Lower lobe of right lung (tissue), 2 donors: ENCODE measurements at regions not wholly inside any gene's neighbourhood (a gene's known extent, or its start where the extent isn't known, plus 50 kb on each side); places are given as distances from the start of the nearest gene placed in this dataset.

Experiments used
- ATAC-seq, 2 donors: fragments of 200-7000 bp; cut with Tn5 transposase; one replicate each; pipeline ENCODE4 v1.9.1; 2020 to 2022; ENCODE audit warnings: mild to moderate bottlenecking in 2 of 2, moderate library complexity in 2 of 2
- DNase-seq: peaks from one replicate; pipeline ENCODE4 v3.0.0-alpha.2; 2020
- H3K27ac ChIP-seq: fragments of 200-600 bp; one replicate; pipeline ENCODE4 v1.8.0; 2022
- H3K27me3 ChIP-seq: fragments of 200-600 bp; one replicate; pipeline ENCODE4 v1.8.0; 2022; ENCODE audit warnings: low read depth
- H3K36me3 ChIP-seq: fragments of 200-600 bp; one replicate; pipeline ENCODE4 v1.8.0; 2022; ENCODE audit warnings: mild to moderate bottlenecking
- H3K4me1 ChIP-seq: fragments of 200-600 bp; one replicate; pipeline ENCODE4 v1.8.0; 2022
- H3K4me3 ChIP-seq: fragments of 200-600 bp; one replicate; pipeline ENCODE4 v1.8.0; 2022; ENCODE audit warnings: mild to moderate bottlenecking
- H3K9me3 ChIP-seq: fragments of 200-600 bp; one replicate; pipeline ENCODE4 v1.8.0; 2022
- intact Hi-C: fragments of 100-400 bp; cut with DNase I; formaldehyde crosslinking; loops from one replicate; pipeline ENCODE4 v1.11.0; 2022
- TF ChIP-seq, protein P1 (sequence below): fragments of 200-600 bp; IDR thresholded peaks from one replicate; pipeline ENCODE4 v1.8.0; 2022; ENCODE audit warnings: antibody characterized with exemption, mild to moderate bottlenecking
- donor health status: DM: no; HTN: yes; CAD: no; lungs with severe emphysema.

- TF ChIP-seq, protein P1, sequence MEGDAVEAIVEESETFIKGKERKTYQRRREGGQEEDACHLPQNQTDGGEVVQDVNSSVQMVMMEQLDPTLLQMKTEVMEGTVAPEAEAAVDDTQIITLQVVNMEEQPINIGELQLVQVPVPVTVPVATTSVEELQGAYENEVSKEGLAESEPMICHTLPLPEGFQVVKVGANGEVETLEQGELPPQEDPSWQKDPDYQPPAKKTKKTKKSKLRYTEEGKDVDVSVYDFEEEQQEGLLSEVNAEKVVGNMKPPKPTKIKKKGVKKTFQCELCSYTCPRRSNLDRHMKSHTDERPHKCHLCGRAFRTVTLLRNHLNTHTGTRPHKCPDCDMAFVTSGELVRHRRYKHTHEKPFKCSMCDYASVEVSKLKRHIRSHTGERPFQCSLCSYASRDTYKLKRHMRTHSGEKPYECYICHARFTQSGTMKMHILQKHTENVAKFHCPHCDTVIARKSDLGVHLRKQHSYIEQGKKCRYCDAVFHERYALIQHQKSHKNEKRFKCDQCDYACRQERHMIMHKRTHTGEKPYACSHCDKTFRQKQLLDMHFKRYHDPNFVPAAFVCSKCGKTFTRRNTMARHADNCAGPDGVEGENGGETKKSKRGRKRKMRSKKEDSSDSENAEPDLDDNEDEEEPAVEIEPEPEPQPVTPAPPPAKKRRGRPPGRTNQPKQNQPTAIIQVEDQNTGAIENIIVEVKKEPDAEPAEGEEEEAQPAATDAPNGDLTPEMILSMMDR = no peak
- intact Hi-C loops = no loop called here
- H3K4me3 ChIP-seq = no peak overlapping the region
These were observed 639.4 kb upstream of the INTU start for GRCh38 chr4:126993351-126993750.

DNA sequence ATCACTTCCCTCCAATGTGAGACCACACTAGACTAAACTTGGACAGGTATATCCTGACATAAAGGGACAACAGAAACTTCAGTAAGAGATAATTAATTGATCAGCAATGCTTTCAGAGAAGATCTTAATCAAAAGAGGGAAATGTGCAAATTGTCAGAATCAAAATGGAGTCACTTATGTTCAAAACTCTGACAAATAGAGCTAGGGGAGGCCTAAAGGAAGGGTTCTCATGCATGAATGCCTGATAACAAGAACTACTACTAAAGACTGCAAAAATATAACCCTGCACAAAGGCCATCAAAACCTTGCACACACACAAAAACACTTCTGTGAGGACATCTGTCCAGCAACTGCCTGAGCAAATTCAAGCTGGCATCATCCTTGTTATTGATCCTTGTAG, 637.5 kb upstream of the INTU start:
- no peak overlapping the region for H3K4me3 ChIP-seq
- H3K27me3 ChIP-seq = no peaks in the 10 kb centered on the region
- no peaks in the 10 kb centered on the region for H3K4me1 ChIP-seq
- no peaks in the 10 kb centered on the region for H3K36me3 ChIP-seq
- intact Hi-C loops = no loop called here
- no peak overlapping the region for H3K27ac ChIP-seq
- TF ChIP-seq, protein P1 = no peak
- no peak for DNase-seq
- H3K9me3 ChIP-seq = no peaks in the 10 kb centered on the region
- no peak for ATAC-seq

More at GRCh38 chr4:126993351-126993750, 639.4 kb upstream of the INTU start:
- Histone ChIP-seq H3K27me3 (no peaks in the 10 kb centered on the region), H3K9me3 (no peaks in the 10 kb centered on the region), H3K27ac (no peak overlapping the region), H3K4me1 (no peaks in the 10 kb centered on the region), H3K36me3 (no peaks in the 10 kb centered on the region)
- ATAC-seq = no peak
- DNase-seq = no peak

- no peak overlapping the region for H3K4me3 ChIP-seq
- no peaks in the 10 kb centered on the region for H3K9me3 ChIP-seq
- no peaks in the 10 kb centered on the region for H3K4me1 ChIP-seq
- H3K36me3 ChIP-seq = no peaks in the 10 kb centered on the region
- ATAC-seq (no peak), DNase-seq (no peak)
- H3K27me3 ChIP-seq = no peaks in the 10 kb centered on the region
- H3K27ac ChIP-seq = no peak overlapping the region
- TF ChIP-seq, protein P1 = no peak
- intact Hi-C loops = no loop called here
These were observed 632.6 kb upstream of the INTU start for GRCh38 chr4:127000110-127000509.

DNA sequence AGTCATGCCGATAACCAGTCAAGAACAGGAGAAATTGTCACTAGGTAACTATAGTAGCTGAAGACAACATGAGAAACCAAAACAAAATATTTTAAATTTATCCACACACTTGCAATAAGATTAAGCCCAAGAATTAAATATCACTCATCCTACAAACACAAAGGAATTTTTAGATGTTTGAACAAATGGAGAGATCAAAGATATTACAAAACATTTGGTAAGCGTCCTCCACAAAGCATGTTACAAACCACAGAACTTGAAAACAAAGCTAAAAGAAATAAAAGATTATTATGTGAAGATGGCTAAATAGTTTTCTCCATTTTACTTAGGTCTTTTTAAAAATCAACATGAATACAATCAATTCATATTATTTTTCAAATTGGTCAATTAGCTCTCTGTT, 631.9 kb upstream of the INTU start:
- ATAC-seq (no peak), DNase-seq (no peak)
- intact Hi-C loops = no loop called here
- TF ChIP-seq, protein P1 = no peak
- H3K4me1 ChIP-seq = no peaks in the 10 kb centered on the region
- H3K27me3 ChIP-seq = no peaks in the 10 kb centered on the region
- H3K4me3 ChIP-seq = no peak overlapping the region
- no peaks in the 10 kb centered on the region for H3K9me3 ChIP-seq
- no peak overlapping the region for H3K27ac ChIP-seq
- no peaks in the 10 kb centered on the region for H3K36me3 ChIP-seq

GRCh38 chr4:127001933-127002332, 630.8 kb upstream of the INTU start:
- no peaks in the 10 kb centered on the region for H3K9me3 ChIP-seq
- DNase-seq = no peak
- no peak overlapping the region for H3K27ac ChIP-seq
- TF ChIP-seq, protein P1 = no peak
- no peak for ATAC-seq
- no peaks in the 10 kb centered on the region for H3K4me1 ChIP-seq
- no peaks in the 10 kb centered on the region for H3K36me3 ChIP-seq
- intact Hi-C loops = no loop called here
- H3K27me3 ChIP-seq = no peaks in the 10 kb centered on the region
- H3K4me3 ChIP-seq = no peak overlapping the region

DNA sequence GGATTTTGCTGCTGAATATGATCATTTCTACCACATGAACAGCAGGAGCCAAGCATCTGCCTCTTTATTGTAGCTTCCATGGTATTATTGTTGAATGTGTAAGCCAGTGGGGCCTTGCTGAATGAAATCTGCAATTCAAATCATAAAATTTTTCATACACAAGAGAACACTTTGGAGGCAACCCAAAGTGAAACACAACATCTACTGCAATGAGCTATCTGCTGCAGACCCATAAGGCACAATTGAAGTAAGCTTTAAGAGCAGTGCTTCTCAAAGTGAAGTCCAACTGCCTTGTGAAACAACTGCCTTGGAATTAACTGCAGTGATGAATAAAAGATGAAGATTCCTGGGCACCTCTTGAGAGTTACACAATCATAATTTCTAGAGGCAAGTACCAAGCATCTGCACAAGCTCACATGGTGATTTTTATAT, 626.3 kb upstream of the INTU start:
- H3K4me1 ChIP-seq = no peaks in the 10 kb centered on the region
- intact Hi-C loops = no loop called here
- DNase-seq (no peak), ATAC-seq (no peak)
- no peak overlapping the region for H3K4me3 ChIP-seq
- no peak overlapping the region for H3K27ac ChIP-seq
- no peaks in the 10 kb centered on the region for H3K36me3 ChIP-seq
- H3K9me3 ChIP-seq = no peaks in the 10 kb centered on the region
- TF ChIP-seq, protein P1 = no peak
- no peaks in the 10 kb centered on the region for H3K27me3 ChIP-seq
